GM23338 (cell line): ENCODE measurements at regions not wholly inside any gene's neighbourhood (a gene's known extent, or its start where the extent isn't known, plus 50 kb on each side); places are given as distances from the start of the nearest gene placed in this dataset.

Source experiments
- JUNB ChIP-seq: IDR thresholded peaks from one replicate; pipeline ENCODE4 v1.6.1; 2016; ENCODE audit warnings: antibody characterized with exemption; ENCODE audit not compliant: unreplicated experiment
- POLR2AphosphoS5 ChIP-seq: IDR thresholded peaks from 2 replicates; pipeline ENCODE4 v1.6.1; 2016; ENCODE audit warnings: antibody characterized with exemption, low read depth
- TF ChIP-seq, protein P1 (sequence below): fragments of 250-450 bp; sonication (Bioruptor Pico); IDR thresholded peaks from 2 replicates; pipeline ENCODE4 v1.5.0; 2020; ENCODE audit warnings: mild to moderate bottlenecking, moderate library complexity
- TF ChIP-seq, protein P2 (sequence below): IDR thresholded peaks from one replicate; pipeline ENCODE4 v1.6.1; 2018; ENCODE audit warnings: antibody characterized with exemption; ENCODE audit not compliant: unreplicated experiment
- TF ChIP-seq, protein P3 (sequence below), 2 experiments: fragments of 200-600 bp in 1 of 2; sonication (generic) in 1 of 2; conservative IDR thresholded peaks; 2 replicates each; pipeline versions ENCODE4 v1.5.1 to v1.6.1; 2016 to 2017; ENCODE audit warnings: antibody characterized with exemption in 2 of 2, low read depth in 2 of 2, mild to moderate bottlenecking in 2 of 2, moderate library complexity in 1 of 2

DNA sequence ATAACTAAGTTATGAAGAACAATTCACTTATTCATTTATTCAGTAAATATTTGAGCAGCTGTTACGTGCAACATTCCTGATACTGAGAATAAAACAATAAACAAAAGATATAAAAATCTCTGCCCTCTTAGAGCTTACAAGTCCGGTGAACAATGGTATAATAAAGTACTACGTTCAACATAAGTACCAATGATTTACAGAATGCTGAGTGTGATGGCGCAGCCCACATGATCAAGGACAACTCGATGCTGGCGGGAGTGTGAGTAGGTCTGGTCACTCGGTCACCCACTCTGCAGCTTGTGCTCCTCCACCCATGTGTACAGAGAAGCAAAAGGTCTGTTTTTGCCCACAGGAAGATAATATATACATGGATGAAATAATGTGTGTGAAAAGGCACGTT is 254.3 kb downstream of the BCL11A start (continued):
- TF ChIP-seq, protein P1, sequence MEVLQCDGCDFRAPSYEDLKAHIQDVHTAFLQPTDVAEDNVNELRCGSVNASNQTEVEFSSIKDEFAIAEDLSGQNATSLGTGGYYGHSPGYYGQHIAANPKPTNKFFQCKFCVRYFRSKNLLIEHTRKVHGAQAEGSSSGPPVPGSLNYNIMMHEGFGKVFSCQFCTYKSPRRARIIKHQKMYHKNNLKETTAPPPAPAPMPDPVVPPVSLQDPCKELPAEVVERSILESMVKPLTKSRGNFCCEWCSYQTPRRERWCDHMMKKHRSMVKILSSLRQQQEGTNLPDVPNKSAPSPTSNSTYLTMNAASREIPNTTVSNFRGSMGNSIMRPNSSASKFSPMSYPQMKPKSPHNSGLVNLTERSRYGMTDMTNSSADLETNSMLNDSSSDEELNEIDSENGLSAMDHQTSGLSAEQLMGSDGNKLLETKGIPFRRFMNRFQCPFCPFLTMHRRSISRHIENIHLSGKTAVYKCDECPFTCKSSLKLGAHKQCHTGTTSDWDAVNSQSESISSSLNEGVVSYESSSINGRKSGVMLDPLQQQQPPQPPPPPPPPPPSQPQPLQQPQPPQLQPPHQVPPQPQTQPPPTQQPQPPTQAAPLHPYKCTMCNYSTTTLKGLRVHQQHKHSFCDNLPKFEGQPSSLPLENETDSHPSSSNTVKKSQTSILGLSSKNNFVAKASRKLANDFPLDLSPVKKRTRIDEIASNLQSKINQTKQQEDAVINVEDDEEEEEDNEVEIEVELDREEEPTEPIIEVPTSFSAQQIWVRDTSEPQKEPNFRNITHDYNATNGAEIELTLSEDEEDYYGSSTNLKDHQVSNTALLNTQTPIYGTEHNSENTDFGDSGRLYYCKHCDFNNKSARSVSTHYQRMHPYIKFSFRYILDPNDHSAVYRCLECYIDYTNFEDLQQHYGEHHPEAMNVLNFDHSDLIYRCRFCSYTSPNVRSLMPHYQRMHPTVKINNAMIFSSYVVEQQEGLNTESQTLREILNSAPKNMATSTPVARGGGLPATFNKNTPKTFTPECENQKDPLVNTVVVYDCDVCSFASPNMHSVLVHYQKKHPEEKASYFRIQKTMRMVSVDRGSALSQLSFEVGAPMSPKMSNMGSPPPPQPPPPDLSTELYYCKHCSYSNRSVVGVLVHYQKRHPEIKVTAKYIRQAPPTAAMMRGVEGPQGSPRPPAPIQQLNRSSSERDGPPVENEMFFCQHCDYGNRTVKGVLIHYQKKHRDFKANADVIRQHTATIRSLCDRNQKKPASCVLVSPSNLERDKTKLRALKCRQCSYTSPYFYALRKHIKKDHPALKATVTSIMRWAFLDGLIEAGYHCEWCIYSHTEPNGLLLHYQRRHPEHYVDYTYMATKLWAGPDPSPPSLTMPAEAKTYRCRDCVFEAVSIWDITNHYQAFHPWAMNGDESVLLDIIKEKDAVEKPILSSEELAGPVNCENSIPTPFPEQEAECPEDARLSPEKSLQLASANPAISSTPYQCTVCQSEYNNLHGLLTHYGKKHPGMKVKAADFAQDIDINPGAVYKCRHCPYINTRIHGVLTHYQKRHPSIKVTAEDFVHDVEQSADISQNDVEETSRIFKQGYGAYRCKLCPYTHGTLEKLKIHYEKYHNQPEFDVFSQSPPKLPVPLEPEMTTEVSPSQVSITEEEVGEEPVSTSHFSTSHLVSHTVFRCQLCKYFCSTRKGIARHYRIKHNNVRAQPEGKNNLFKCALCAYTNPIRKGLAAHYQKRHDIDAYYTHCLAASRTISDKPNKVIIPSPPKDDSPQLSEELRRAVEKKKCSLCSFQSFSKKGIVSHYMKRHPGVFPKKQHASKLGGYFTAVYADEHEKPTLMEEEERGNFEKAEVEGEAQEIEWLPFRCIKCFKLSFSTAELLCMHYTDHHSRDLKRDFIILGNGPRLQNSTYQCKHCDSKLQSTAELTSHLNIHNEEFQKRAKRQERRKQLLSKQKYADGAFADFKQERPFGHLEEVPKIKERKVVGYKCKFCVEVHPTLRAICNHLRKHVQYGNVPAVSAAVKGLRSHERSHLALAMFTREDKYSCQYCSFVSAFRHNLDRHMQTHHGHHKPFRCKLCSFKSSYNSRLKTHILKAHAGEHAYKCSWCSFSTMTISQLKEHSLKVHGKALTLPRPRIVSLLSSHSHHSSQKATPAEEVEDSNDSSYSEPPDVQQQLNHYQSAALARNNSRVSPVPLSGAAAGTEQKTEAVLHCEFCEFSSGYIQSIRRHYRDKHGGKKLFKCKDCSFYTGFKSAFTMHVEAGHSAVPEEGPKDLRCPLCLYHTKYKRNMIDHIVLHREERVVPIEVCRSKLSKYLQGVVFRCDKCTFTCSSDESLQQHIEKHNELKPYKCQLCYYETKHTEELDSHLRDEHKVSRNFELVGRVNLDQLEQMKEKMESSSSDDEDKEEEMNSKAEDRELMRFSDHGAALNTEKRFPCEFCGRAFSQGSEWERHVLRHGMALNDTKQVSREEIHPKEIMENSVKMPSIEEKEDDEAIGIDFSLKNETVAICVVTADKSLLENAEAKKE (CRISPR knock-in tag), result no peak
- TF ChIP-seq POLR2AphosphoS5 (no peak), JUNB (no peak)
- TF ChIP-seq, protein P2, sequence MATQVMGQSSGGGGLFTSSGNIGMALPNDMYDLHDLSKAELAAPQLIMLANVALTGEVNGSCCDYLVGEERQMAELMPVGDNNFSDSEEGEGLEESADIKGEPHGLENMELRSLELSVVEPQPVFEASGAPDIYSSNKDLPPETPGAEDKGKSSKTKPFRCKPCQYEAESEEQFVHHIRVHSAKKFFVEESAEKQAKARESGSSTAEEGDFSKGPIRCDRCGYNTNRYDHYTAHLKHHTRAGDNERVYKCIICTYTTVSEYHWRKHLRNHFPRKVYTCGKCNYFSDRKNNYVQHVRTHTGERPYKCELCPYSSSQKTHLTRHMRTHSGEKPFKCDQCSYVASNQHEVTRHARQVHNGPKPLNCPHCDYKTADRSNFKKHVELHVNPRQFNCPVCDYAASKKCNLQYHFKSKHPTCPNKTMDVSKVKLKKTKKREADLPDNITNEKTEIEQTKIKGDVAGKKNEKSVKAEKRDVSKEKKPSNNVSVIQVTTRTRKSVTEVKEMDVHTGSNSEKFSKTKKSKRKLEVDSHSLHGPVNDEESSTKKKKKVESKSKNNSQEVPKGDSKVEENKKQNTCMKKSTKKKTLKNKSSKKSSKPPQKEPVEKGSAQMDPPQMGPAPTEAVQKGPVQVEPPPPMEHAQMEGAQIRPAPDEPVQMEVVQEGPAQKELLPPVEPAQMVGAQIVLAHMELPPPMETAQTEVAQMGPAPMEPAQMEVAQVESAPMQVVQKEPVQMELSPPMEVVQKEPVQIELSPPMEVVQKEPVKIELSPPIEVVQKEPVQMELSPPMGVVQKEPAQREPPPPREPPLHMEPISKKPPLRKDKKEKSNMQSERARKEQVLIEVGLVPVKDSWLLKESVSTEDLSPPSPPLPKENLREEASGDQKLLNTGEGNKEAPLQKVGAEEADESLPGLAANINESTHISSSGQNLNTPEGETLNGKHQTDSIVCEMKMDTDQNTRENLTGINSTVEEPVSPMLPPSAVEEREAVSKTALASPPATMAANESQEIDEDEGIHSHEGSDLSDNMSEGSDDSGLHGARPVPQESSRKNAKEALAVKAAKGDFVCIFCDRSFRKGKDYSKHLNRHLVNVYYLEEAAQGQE, result no peak
- TF ChIP-seq, protein P3, sequence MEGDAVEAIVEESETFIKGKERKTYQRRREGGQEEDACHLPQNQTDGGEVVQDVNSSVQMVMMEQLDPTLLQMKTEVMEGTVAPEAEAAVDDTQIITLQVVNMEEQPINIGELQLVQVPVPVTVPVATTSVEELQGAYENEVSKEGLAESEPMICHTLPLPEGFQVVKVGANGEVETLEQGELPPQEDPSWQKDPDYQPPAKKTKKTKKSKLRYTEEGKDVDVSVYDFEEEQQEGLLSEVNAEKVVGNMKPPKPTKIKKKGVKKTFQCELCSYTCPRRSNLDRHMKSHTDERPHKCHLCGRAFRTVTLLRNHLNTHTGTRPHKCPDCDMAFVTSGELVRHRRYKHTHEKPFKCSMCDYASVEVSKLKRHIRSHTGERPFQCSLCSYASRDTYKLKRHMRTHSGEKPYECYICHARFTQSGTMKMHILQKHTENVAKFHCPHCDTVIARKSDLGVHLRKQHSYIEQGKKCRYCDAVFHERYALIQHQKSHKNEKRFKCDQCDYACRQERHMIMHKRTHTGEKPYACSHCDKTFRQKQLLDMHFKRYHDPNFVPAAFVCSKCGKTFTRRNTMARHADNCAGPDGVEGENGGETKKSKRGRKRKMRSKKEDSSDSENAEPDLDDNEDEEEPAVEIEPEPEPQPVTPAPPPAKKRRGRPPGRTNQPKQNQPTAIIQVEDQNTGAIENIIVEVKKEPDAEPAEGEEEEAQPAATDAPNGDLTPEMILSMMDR (conservative IDR thresholded peaks at IDR 0.05; ENCODE audit: low read depth in 2 of 2), result no peak
